Lower leg skin (tissue), 3 donors: ENCODE measurements at regions not wholly inside any gene's neighbourhood (a gene's known extent, or its start where the extent isn't known, plus 50 kb on each side); places are given as distances from the start of the nearest gene placed in this dataset.

ENCODE experiments used
- CTCF ChIP-seq, 3 donors: fragments of 450-650 bp; IDR thresholded peaks; one replicate each; pipeline ENCODE4 v1.5.1; 2016; ENCODE audit warnings: antibody characterized with exemption in 3 of 3, mild to moderate bottlenecking in 3 of 3, moderate library complexity in 2 of 3
- POLR2A ChIP-seq, 2 donors: fragments of 450-650 bp; IDR thresholded peaks; one replicate each; pipeline ENCODE4 v1.6.1; 2016 to 2017; ENCODE audit warnings: antibody characterized with exemption in 2 of 2, mild to moderate bottlenecking in 1 of 2, moderate library complexity in 1 of 2

DNA sequence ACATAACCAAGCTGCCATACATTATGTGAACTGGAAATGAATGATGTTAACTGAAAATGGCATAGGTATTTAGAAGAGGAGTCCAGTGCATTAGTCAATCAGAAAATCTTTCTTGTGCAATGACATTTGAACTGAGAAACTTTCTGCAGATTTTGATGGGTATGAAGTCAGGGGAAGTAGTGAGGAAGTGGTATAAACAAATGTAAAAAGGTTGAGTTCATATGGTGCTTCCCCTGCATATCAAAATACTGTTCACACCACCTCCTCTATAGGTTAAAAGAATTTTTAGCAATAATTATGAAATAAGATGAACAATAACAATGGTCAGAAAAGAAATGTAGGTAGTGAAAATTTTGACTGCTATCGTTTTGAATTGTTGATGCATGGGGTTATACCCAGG lies 800.0 kb downstream of the SLITRK6 start:
- TF ChIP-seq CTCF (IDR thresholded peaks at IDR 0.05) (no peak), POLR2A (IDR thresholded peaks at IDR 0.05) (no peak)
